H1 (cell line): ENCODE measurements at regions not wholly inside any gene's neighbourhood (a gene's known extent, or its start where the extent isn't known, plus 50 kb on each side); places are given as distances from the start of the nearest gene placed in this dataset.

ENCODE experiments used
- HDAC2 ChIP-seq, 2 experiments: fragments of 300-600 bp in 1 of 2; sonication (generic) in 1 of 2; IDR thresholded peaks; 2 replicates each; pipeline ENCODE4 v1.6.1; 2011 to 2012; ENCODE audit warnings: low read depth in 2 of 2, low read length in 2 of 2, mild to moderate bottlenecking in 2 of 2, moderate library complexity in 2 of 2, borderline replicate concordance in 1 of 2, inconsistent platforms in 1 of 2
- TF ChIP-seq, protein P1 (sequence below): IDR thresholded peaks from 2 replicates; pipeline ENCODE4 v1.6.1; 2011; ENCODE audit warnings: low read length, improper control_type of control experiment

- TF ChIP-seq, protein P1, sequence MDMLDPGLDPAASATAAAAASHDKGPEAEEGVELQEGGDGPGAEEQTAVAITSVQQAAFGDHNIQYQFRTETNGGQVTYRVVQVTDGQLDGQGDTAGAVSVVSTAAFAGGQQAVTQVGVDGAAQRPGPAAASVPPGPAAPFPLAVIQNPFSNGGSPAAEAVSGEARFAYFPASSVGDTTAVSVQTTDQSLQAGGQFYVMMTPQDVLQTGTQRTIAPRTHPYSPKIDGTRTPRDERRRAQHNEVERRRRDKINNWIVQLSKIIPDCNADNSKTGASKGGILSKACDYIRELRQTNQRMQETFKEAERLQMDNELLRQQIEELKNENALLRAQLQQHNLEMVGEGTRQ, result no peak
- no peak for TF ChIP-seq HDAC2 (IDR thresholded peaks at IDR 0.05; ENCODE audit: borderline replicate concordance in 1 of 2, low read depth in 2 of 2, low read length in 2 of 2)
- TF ChIP-seq, all 59 proteins: peak for 0
These were observed 353.3 kb upstream of the MAGEB16 start (continued) for GRCh38 chrX:35444671-35445355.
